Hematopoietic multipotent progenitor cell (in vitro differentiated cells): ENCODE measurements at regions not wholly inside any gene's neighbourhood (a gene's known extent, or its start where the extent isn't known, plus 50 kb on each side); places are given as distances from the start of the nearest gene placed in this dataset.
"Not testable (repeated sequence)": the region's sequence is repeated elsewhere in the genome, so short reads cannot be mapped to it uniquely, and the experiment has no call there.

Experiments used
- DNase-seq, 3 donors: peaks; one replicate each; pipeline ENCODE4 v3.0.0-alpha.2; 2011 to 2015; ENCODE audit warnings: low read depth in 2 of 3, low spot score in 2 of 3

DNA sequence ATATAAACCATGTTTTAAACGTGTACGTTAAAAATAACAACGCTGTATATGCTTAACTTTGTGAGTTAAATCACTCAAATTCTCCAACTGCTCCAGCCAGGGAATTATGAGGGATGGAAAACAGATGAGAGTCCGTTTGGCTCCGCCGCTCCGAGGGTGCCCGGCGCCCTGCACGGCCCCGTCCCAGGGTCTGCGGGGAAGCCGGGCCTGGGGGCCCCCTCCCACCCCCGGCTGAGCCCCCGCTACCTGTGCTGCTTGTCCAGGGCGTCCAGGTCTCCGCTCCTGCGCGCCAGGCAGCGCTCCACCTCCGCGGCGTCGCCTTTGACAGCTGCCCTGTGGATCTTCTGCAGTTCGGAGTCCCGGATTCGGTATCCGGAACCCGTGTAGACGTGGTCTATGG lies 415.5 kb downstream of the FOXD4L4 start:
- not testable (repeated sequence) for DNase-seq

GRCh38 chr9:66153021-66153725 lies 416.2 kb downstream of the FOXD4L4 start:
- peak; percentile 1 to 56 (median 53) for DNase-seq

GRCh38 chr9:66153971-66154691 lies 417.2 kb downstream of the FOXD4L4 start:
- peak in 1 of 3 donors; percentile 1 for DNase-seq

GRCh38 chr9:66182316-66182715 lies 445.4 kb downstream of the FOXD4L4 start:
- not testable (repeated sequence) for DNase-seq

GRCh38 chr9:66183648-66184047 lies 446.7 kb downstream of the FOXD4L4 start:
- DNase-seq: not testable (repeated sequence)

DNA sequence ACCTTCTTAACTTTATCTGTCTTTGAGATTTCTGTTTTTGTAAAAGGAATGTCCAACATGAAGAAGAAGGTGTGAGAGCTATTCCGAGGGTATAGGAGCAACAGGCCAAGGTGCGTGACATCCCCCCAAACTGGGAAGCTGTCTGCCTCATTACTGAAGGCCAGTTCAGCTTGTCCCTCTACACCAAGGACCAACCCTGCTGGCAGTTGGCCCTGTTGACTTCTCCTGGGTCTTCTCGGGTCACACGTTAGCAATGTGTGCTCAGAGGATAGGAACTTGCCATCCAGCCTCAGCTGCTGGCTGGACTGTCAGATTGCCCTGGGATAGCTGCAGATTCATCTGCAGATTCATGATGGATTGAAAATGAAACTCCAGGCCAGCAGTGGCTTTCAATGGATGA lies 460.3 kb downstream of the FOXD4L4 start:
- not testable (repeated sequence) for DNase-seq

DNA sequence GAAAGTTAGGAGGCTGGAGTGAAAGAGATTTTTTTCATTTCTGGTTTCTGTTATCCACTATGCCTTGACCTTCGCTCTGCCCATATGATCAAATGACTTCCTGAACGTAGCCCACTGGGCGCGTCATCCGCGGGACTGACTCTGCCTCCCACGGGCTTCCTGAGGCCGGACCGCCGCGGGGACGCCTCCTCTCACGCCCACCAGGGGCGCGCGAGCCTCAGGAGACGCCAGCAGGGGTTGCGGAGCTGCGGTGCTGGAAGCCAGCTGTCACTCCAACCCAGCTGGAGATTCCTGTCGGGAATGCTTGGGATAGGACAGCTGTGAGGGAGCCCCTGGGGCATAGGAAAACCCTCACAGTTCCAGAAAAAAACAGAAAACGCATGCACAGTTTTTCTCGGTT lies 461.5 kb downstream of the FOXD4L4 start:
- not testable (repeated sequence) for DNase-seq

DNA sequence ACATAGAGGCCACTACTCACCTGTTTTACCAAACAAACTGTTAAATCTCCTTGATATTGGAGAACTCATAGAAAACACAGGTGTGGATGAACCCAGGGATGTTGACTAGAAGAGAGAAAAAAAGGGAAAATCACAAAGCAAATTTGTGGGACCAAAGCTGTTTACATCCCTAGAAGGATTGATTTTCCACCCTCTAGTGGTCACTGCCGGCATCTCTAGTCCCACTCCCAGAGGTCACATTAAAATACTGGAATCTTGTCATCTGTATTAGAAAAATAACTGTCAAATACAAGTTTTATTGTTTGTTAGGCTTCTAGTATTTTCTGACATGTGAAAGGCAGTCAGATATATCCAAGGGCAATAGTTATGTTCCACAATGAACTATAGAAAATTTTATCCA lies 469.7 kb downstream of the FOXD4L4 start:
- not testable (repeated sequence) for DNase-seq

DNA sequence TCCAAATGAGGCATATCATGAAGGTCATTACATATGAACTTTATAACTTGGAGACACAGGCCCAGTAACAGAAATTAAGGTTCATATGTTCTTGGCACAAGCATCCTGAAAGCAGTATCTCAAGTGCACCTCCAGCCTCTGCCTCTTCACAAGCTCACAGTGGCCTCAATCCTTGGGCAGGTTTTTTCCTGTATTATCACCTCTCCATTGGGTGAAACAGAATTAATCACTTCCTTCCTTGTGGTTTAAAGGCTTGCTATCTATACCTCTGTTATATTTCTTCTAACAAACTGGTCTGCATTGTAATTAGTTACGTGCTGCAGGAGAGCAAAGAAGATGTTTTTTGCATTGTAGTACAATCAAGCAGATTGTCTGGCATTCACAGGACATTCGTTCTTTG lies 471.0 kb downstream of the FOXD4L4 start:
- not testable (repeated sequence) for DNase-seq

DNA sequence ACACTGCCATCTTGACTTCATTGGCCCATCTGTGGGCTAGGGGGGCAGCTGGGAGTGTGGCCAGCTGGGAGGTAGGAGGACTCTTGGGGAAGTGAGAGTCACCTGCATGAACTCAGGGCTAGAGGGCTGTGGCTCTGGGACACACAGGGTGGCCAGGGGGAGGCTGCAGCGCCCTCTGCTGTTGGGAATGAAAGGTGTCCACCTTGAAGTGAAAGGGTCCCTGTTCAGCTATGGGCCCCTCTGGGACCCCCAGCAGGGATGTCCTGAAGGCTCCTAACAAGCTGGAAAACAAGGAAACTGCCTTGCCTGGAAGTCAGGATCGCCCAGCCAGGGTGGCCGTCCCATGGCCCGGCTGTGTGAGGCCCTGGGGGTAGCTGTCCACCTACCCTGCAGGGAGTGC lies 507.8 kb downstream of the FOXD4L4 start:
- not testable (repeated sequence) for DNase-seq

GRCh38 chr9:66245481-66245880 lies 508.5 kb downstream of the FOXD4L4 start:
- DNase-seq: not testable (repeated sequence)

- DNase-seq: not testable (repeated sequence)
Observed at GRCh38 chr9:66257581-66257980, 520.6 kb downstream of the FOXD4L4 start.

DNA sequence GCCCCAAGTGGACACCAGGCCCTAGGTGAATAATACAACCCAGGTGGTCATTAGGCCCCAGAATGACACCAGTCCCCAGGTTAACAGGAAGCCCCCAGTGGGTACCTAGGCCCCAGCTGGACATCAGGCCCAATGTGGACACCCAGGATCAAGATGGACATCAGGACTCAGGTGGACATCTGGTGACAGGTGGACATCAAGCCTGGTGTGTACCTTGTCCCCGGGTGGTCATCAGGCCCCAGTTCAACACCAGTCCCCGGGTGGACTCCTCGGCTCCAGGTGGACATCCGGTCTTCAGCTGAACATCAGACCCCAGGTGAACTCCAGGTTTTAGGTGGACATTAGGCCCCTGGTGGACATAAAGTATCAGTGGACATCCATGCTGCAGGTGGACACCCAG lies 524.6 kb downstream of the FOXD4L4 start:
- not testable (repeated sequence) for DNase-seq

- not testable (repeated sequence) for DNase-seq
Observed at GRCh38 chr9:66263621-66264020, 526.7 kb downstream of the FOXD4L4 start.

- peak in 1 of 3 donors; percentile 0 for DNase-seq
Observed at GRCh38 chr9:66264786-66265185, 527.8 kb downstream of the FOXD4L4 start.

DNA sequence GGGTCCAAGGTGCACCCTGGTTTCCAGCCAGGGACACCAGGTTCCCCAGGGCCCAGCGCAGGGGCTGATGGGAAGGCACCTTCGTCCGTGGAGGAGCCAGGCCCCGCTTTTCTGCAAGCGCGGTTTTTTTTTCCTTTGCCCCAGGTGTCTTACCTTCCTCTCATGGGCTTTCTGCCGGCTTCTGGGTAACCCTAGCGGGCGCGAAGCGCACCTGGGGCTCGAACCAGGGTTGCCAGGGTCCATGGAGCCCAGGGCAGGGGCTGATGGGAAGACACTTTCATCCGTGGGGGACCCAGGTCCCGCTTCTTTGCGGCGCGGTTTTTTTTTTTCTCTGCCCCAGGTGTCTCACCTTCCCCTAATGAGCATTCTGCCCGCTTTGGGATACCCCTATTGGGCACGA lies 529.3 kb downstream of the FOXD4L4 start:
- not testable (repeated sequence) for DNase-seq

DNA sequence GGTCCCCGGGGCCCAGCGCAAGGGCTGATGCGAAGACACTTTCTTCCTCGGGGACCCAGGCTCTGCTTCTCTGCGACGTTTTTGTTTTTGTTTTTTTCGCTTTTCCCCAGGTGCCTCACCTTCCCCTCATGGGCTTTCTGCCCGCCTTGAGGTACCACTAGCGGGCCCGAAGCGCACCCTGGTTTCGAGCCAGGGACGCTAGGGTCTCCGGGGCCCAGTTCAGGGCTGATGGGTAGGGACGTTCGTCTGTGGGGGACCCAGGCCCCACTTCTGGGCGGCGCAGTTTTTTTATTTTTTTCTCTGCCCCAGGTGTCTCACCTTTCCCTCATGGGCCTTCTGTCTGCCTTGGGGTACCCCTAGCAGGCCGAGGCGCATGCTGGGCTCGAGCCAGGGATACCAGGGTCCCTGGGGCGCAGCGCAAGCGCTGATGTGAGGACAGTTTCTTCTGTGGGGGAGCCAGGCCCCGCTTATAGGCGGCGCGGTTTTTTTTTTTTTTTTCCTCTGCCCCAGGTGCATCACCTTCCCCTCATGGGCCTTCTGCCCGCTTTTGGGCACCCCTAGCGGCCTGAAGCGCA lies 530.0 kb downstream of the FOXD4L4 start:
- DNase-seq: not testable (repeated sequence)

- DNase-seq: peak in 1 of 3 donors; percentile 28
Observed at GRCh38 chr9:66267684-66268083, 530.7 kb downstream of the FOXD4L4 start.

GRCh38 chr9:66269024-66269423 lies 532.1 kb downstream of the FOXD4L4 start:
- not testable (repeated sequence) for DNase-seq

DNA sequence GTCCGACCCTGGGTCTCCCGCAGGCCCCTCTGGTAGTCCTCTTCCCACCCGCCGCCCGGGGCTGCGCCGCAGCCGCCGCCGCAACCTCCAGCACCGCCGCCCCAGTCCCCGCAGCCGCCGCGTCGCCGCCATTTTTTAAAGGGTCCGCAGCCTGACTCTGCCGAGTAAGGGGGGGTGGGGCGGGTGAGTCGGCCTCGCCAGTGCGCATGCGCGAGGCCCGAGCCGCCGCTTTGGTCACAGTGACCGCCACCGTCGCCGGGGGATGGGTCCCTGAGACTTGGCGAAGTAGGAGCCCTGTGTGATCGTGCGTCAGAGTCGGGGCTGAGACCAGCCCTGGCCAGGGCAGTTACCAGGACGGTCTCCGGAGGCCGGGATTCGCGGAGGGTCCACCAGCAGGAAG lies 532.8 kb downstream of the FOXD4L4 start:
- DNase-seq: not testable (repeated sequence)

GRCh38 chr9:66278809-66279208 lies 541.9 kb downstream of the FOXD4L4 start:
- DNase-seq: not testable (repeated sequence)
